Right lobe of liver (tissue), 4 donors: ENCODE measurements at regions not wholly inside any gene's neighbourhood (a gene's known extent, or its start where the extent isn't known, plus 50 kb on each side); places are given as distances from the start of the nearest gene placed in this dataset.

Source experiments
- CTCF ChIP-seq, 4 donors: fragments of 200-600 bp in 3 of 4; fragments of 450-650 bp in 1 of 4; IDR thresholded peaks; one replicate each; pipeline versions ENCODE4 v1.5.1 to v1.8.0; 2016 to 2022; ENCODE audit warnings: antibody characterized with exemption in 4 of 4, mild to moderate bottlenecking in 2 of 4
- POLR2A ChIP-seq: fragments of 450-650 bp; IDR thresholded peaks from one replicate; pipeline ENCODE4 v1.6.1; 2017; ENCODE audit warnings: antibody characterized with exemption, mild to moderate bottlenecking
- donor health status: DM: no; HTN: no; CAD: no.
- donor health status: DM: no; HTN: no; CAD: no.
- donor health status: DM: no; HTN: yes; CAD: no.

- TF ChIP-seq CTCF (IDR thresholded peaks at IDR 0.05) (no peak), POLR2A (no peak)
Observed at GRCh38 chr11:104690241-104690640, 208.0 kb downstream of the CASP12 start.
